Large intestine (tissue), 3 donors: ENCODE measurements at regions not wholly inside any gene's neighbourhood (a gene's known extent, or its start where the extent isn't known, plus 50 kb on each side); places are given as distances from the start of the nearest gene placed in this dataset.
A peak's percentile ranks its signal among the peaks of the same experiment; 100 is the strongest.

Source experiments
- DNase-seq, 2 donors: peaks; one replicate each; pipeline versions ENCODE4 v3.0.0 to v3.0.0-alpha.2; 2013
- H3K27ac ChIP-seq: one replicate; pipeline ENCODE4 v1.5.1; 2013; ENCODE audit warnings: low read length
- H3K27me3 ChIP-seq: 2 replicates; pipeline ENCODE4 v1.6.1; 2013; ENCODE audit warnings: low read length; ENCODE audit not compliant: control insufficient read depth, insufficient read depth
- H3K36me3 ChIP-seq: 2 replicates; pipeline ENCODE4 v1.6.1; 2013; ENCODE audit warnings: low read length; ENCODE audit not compliant: control insufficient read depth, insufficient read depth
- H3K4me1 ChIP-seq: one replicate; pipeline ENCODE4 v1.6.1; 2013; ENCODE audit warnings: low read length; ENCODE audit not compliant: control insufficient read depth, insufficient read depth
- H3K4me3 ChIP-seq: one replicate; pipeline ENCODE4 v1.5.1; 2013; ENCODE audit warnings: low read length
- H3K9me3 ChIP-seq: one replicate; pipeline ENCODE4 v1.6.1; 2013; ENCODE audit warnings: mild to moderate bottlenecking, low read depth, low read length, moderate library complexity; ENCODE audit not compliant: control insufficient read depth
- WGBS: methylation state at CpG from one replicate; pipeline ENCODE4 v1.1.5; 2013; ENCODE audit warnings: low lambda C conversion rate; ENCODE audit not compliant: insufficient coverage; 5-methylcytosine and 5-hydroxymethylcytosine counted together

GRCh38 chr6:145327586-145327985, 407.7 kb downstream of the EPM2A start:
- H3K27me3 ChIP-seq: no peaks in the 10 kb centered on the region
- no peak overlapping the region for H3K4me3 ChIP-seq
- no peak for DNase-seq
- H3K9me3 ChIP-seq: no peaks in the 10 kb centered on the region
- no peaks in the 10 kb centered on the region for H3K36me3 ChIP-seq
- no CpG with 5 or more reads among the region's 2 CpGs for WGBS
- H3K4me1 ChIP-seq: no peaks in the 10 kb centered on the region
- no peak overlapping the region for H3K27ac ChIP-seq

DNA sequence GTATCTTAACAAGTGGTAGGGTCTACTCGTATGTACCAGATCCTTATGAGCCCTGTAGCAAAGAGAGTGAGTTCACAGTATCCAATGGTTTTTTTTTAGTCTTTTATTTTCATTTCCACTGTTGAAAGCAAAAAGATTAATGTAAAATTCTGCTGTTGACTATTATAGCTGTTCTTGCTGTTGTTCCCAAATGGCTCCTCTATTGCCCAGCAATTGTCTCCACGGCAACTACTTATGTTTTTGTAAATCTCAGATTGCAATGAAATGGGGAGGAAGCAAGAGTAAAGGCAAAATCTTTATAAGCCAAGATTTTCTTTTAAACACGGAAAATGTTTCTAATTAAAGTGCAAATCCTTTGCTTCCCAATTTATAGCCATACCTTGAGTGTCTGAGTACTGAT, 406.1 kb downstream of the EPM2A start:
- Histone ChIP-seq H3K9me3 (no peaks in the 10 kb centered on the region), H3K4me3 (no peak overlapping the region), H3K27ac (no peak overlapping the region)

GRCh38 chr6:145331066-145331465, 404.3 kb downstream of the EPM2A start:
- 100% methylated on average over 2 of the region's 4 CpGs for WGBS
- no peaks in the 10 kb centered on the region for H3K36me3 ChIP-seq
- H3K4me3 ChIP-seq: no peak overlapping the region
- H3K27ac ChIP-seq: no peak overlapping the region
- H3K9me3 ChIP-seq: no peaks in the 10 kb centered on the region
- DNase-seq: no peak
- H3K27me3 ChIP-seq: no peaks in the 10 kb centered on the region
- no peaks in the 10 kb centered on the region for H3K4me1 ChIP-seq

More for the DNA sequence above, 406.1 kb downstream of the EPM2A start:
- Histone ChIP-seq H3K27me3 (no peaks in the 10 kb centered on the region), H3K4me1 (no peaks in the 10 kb centered on the region), H3K36me3 (no peaks in the 10 kb centered on the region)
- WGBS: 60% methylated on average over 1 of the region's 3 CpGs
- peak; percentile 5 to 24 for DNase-seq

DNA sequence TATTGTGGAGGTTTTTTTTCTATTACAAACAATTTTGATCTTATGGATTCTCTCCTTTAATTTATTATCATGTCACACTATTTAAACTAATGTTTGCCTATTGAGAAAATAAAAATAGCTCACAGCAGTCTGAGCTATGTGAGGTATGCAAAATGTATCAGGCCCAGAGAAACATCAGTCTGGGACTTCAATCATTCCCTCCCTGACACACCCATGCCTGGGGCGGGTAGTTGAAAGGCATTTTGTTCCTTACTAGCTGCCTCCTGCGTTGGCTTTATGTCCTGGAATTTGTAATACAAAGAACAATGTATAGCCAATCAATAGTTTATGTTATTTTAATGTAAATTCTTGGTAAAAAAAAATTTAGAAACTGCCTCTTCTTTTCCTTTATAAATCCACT, 403.3 kb downstream of the EPM2A start:
- Histone ChIP-seq H3K9me3 (no peaks in the 10 kb centered on the region), H3K4me3 (no peak overlapping the region), H3K27me3 (no peaks in the 10 kb centered on the region), H3K36me3 (no peaks in the 10 kb centered on the region), H3K27ac (no peak overlapping the region), H3K4me1 (no peaks in the 10 kb centered on the region)
- WGBS: 20% methylated on average over 1 of the region's 2 CpGs
- no peak for DNase-seq

GRCh38 chr6:145336119-145336518, 399.2 kb downstream of the EPM2A start:
- no peaks in the 10 kb centered on the region for H3K27me3 ChIP-seq
- H3K27ac ChIP-seq: no peak overlapping the region
- no peak for DNase-seq
- no CpG with 5 or more reads among the region's 4 CpGs for WGBS
- H3K4me1 ChIP-seq: no peaks in the 10 kb centered on the region
- no peaks in the 10 kb centered on the region for H3K36me3 ChIP-seq
- no peaks in the 10 kb centered on the region for H3K9me3 ChIP-seq
- H3K4me3 ChIP-seq: no peak overlapping the region

DNA sequence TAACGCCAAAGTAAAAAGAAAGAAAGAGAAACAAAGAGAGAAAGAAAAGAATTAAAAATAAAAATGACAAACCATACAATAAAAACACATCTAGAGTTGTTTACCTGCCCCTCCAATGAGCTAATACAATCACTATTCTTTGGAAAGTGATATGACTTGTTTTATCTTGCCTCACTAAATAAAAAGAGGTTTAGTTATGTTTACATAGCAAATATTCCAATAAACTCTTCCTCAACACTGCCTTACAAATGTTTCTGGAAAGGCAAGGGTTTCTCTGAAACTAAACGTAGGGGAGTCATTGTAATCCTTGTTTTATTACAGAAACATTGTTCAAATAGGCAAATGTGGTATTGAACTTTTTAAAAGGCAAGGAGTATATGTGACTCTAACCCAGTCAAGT, 396.2 kb downstream of the EPM2A start:
- 18% methylated on average over 1 of the region's 2 CpGs for WGBS
- Histone ChIP-seq H3K27me3 (no peaks in the 10 kb centered on the region), H3K9me3 (no peaks in the 10 kb centered on the region)

DNA sequence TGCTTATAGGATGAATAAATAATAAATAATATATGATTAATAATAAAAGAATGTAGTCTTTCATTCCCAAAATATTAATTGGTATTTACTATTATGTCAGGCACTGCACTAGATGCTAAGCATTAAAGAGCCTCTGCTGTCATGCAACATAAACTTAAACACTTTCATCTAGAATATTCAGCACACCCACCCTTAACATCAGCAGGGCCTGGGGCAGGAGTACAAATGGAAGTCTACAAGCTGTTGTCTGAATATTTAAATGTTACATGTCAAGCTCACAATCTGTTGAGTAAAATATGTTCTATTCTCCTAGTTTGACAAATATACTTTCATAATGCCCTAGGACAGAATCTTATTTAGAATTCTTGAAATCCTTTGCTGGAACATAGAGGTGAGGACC, 395.1 kb downstream of the EPM2A start:
- no peaks in the 10 kb centered on the region for H3K36me3 ChIP-seq
- no peaks in the 10 kb centered on the region for H3K4me1 ChIP-seq
- H3K27ac ChIP-seq: no peak overlapping the region
- no peaks in the 10 kb centered on the region for H3K27me3 ChIP-seq
- H3K4me3 ChIP-seq: no peak overlapping the region
- DNase-seq: no peak
- H3K9me3 ChIP-seq: no peaks in the 10 kb centered on the region

More for the DNA sequence above, 396.2 kb downstream of the EPM2A start:
- Histone ChIP-seq H3K4me3 (no peak overlapping the region), H3K4me1 (no peaks in the 10 kb centered on the region), H3K27ac (no peak overlapping the region), H3K36me3 (no peaks in the 10 kb centered on the region)
- no peak for DNase-seq

DNA sequence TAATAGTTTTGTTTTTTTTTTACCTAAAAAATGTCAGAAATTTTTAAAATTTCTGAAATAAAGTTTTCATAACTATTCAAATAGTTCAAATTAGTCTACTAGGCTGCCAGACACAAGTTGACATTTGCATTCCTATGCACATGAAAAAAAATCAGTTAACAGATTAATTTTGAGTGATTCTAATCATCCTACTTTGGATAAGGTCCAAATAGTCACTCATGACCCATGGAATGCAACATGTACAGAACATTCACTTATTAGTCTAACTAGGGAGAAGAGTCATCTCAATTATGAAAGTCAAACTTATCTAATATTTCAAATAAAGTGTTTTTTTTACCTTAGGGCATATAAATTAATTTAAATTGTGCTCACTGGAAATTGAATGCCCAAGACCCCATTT, 390.2 kb downstream of the EPM2A start:
- Histone ChIP-seq H3K36me3 (no peaks in the 10 kb centered on the region), H3K27me3 (no peaks in the 10 kb centered on the region), H3K4me1 (no peaks in the 10 kb centered on the region), H3K4me3 (no peak overlapping the region), H3K9me3 (no peaks in the 10 kb centered on the region), H3K27ac (no peak overlapping the region)
- DNase-seq: no peak

- Histone ChIP-seq H3K9me3 (no peaks in the 10 kb centered on the region), H3K27ac (no peak overlapping the region)
- no CpG with 5 or more reads among the region's 2 CpGs for WGBS
These were observed 388.1 kb downstream of the EPM2A start for GRCh38 chr6:145347216-145347615.

DNA sequence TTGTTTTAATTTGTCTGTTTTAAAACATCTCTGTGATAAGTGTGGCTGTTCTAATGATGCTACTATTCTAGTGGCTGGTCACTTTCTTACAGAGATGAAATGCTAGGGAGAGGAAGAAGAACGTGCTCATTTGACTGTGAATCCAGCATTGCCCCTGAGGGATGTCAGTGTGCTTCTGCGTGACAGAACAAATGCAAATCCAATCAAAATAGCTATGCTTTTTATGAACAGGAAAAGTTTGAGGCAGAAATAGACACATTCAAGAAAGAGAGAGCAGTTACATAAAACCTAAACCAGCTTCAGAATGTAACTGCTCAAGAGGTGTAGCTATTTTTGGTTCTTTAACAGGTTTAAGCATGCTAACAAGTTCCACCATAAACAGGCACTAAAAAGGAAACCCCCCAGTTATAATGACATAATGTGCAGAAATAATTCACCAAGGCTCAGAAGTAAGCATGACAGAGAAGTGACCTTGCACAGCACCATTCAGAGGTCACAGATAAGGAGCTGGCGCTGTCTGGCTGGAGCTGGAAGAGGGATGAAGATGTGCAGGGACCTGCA, 385.3 kb downstream of the EPM2A start:
- H3K4me3 ChIP-seq: no peak overlapping the region
- H3K9me3 ChIP-seq: no peaks in the 10 kb centered on the region
- WGBS: 80% methylated on average over 1 of the region's 3 CpGs
- DNase-seq: no peak
- no peaks in the 10 kb centered on the region for H3K27me3 ChIP-seq
- no peak overlapping the region for H3K27ac ChIP-seq
- H3K36me3 ChIP-seq: no peaks in the 10 kb centered on the region
- H3K4me1 ChIP-seq: no peaks in the 10 kb centered on the region

More at GRCh38 chr6:145347216-145347615, 388.1 kb downstream of the EPM2A start:
- DNase-seq: no peak
- Histone ChIP-seq H3K4me1 (no peaks in the 10 kb centered on the region), H3K4me3 (no peak overlapping the region), H3K27me3 (no peaks in the 10 kb centered on the region), H3K36me3 (no peaks in the 10 kb centered on the region)

GRCh38 chr6:145350928-145351327, 384.4 kb downstream of the EPM2A start:
- Histone ChIP-seq H3K4me1 (no peaks in the 10 kb centered on the region), H3K9me3 (no peaks in the 10 kb centered on the region), H3K4me3 (no peak overlapping the region), H3K27ac (no peak overlapping the region), H3K36me3 (no peaks in the 10 kb centered on the region), H3K27me3 (no peaks in the 10 kb centered on the region)
- no CpG with 5 or more reads among the region's 3 CpGs for WGBS
- DNase-seq: no peak
